NCI-H2029 (cell line): ENCODE measurements at regions not wholly inside any gene's neighbourhood (a gene's known extent, or its start where the extent isn't known, plus 50 kb on each side); places are given as distances from the start of the nearest gene placed in this dataset.

ENCODE experiments used
- DNase-seq: peaks from one replicate; lab custom pipeline; 2025; lab: John Stamatoyannopoulos, UW

DNA sequence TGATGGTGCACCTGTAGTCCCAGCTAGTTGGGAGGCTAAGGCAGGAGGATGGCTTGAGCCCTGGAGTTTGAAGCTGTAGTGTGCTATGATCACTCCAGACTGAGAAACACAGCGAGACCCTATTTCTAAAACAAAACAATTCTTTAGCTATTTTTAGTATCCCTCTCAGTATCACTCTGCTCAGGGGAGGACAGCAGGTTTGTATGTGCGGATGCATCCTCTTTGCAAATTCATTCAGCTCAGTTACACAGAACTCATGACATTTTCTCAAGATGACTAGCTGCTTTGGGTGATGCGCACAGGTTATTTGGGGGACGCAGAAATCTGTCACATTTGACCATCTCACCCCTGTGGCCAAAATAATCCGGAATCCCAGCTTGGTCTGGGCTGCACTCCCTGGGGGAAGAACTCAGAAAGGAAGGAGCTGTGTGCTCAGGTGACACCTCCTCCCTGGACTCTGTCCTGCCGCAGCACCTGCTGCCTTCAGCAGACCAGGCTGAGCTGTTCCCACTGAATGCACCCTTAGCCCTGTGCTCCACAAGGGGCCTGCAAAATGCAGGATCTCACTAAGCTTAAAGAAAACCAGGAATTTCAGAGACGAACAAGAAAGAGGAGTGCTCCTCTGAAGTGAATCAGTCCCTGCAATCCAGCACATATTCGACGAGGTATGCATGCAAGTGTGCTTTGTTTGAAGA, 89.5 kb upstream of the PGBD5 start:
- DNase-seq = no peak

- no peak for DNase-seq
Observed at GRCh38 chr1:230510496-230510895, 84.4 kb upstream of the PGBD5 start.

- DNase-seq = no peak
Observed at GRCh38 chr1:230509281-230509977, 83.3 kb upstream of the PGBD5 start.

DNA sequence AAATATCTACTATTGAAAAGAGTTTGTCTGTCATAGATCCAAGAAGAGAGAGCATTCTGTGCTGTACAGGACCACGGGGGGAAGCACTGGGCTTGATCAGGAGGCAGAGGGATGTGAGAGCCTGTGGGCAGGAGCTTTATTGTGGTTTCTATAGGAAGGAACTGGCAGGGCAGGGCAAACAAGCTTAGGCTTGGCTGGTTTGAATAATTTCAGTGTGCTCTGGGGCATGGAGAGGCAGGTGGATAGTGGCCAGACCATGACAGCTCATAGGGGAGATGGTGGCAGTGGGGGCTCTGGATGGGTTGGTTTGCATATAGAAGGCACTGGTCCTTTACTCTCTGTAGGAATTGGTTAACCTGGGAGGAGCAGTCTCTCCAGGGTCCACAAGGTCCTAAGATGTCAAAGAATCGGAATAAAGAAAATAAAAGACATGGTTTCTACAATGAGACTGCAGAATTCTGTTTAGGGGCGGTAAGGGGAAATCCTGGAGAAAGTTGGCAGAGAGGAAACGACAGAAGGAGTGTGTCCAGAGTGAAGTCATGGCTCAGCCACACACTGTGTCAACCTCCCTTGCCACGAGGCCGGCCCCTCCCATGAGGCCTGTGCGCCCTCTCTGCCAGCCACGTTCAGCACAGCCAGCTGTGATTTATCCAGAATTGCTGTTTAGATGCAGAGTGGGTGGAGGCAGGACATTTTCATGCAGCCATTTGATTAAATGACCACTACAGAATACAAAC, 81.7 kb upstream of the PGBD5 start:
- DNase-seq = no peak

DNA sequence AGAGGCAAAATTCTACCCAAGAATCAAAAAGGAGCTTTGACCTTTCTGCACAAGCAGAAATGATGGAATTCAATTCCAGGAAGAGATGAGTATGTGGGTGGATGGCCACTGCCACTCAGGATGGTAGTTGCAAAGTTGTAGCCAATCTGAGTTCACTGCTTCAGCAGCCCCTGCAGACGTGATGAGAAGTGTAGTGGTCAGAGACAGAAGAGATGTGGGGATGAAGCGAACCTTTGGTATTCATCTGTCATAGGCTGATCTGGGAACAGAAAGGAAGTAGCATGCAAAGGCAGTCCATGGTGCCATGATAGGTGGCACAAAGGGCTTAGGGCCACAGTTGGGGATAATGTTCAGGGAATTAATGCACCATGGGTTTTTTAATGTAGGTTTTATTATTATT, 81.1 kb upstream of the PGBD5 start:
- DNase-seq = no peak

GRCh38 chr1:230506451-230506850, 80.3 kb upstream of the PGBD5 start:
- no peak for DNase-seq

- no peak for DNase-seq
Observed at GRCh38 chr1:230504310-230504709, 78.2 kb upstream of the PGBD5 start.

- DNase-seq = no peak
Observed at GRCh38 chr1:230503726-230504125, 77.6 kb upstream of the PGBD5 start.

GRCh38 chr1:230502996-230503395, 76.9 kb upstream of the PGBD5 start:
- no peak for DNase-seq

DNA sequence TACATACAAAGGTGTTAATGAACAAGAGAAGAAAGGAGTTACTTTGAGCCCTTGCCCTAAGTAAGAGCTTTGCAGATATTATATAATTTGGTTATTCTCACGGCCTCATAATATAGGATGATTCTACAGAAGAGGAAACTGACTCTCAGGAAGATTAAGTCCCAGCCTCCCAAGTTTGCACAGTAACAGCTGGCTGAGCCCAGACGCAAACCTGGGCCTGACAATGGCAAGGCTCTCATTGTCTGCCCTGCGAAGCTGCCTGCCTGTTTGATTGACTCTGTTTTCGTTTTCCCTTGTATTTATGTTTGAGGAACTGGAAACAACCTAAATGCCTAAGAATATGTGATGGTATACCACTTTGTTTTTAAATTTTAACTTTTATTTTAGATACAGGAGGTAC, 76.2 kb upstream of the PGBD5 start:
- DNase-seq = no peak

DNA sequence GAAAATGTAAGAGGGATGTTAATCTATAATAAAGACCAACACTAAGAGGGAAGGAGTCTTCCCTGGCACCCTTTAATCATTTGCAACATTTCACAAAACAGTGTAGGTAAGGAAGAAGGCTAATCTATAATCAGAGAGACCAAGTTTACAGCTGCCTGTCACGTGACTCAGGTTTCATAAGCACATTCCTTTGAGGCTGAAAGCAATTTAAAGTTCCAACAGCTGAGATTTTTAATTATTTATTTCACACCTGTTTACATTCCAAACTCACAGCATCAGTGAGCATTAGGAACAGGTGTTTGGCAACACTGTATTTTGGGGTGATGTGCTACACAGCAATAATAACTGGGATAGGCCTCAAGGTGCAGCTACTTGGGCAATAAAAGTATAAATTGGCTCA, 75.7 kb upstream of the PGBD5 start:
- DNase-seq = no peak

GRCh38 chr1:230501242-230501641, 75.1 kb upstream of the PGBD5 start:
- no peak for DNase-seq

- no peak for DNase-seq
Observed at GRCh38 chr1:230500063-230500462, 73.9 kb upstream of the PGBD5 start.

DNA sequence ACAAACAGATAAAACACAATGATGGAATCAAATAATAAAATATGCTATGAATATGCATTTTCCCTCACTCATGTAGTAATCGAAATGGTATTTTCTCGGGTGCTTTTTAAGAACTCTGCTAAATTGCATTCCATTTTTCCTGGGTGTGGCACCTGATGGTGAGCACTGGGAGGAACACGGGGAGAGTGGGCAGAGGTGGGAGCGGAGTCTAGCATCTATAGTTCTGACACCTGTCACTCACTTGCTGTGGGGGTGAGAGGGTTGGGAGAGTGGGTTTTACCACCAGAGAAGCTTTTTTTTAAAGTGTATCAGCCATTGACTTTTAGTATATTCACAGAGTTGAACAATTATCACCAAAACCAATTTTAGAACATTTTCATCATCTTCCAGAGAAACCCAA, 73.4 kb upstream of the PGBD5 start:
- DNase-seq = no peak

- DNase-seq = peak; percentile 32
Observed at GRCh38 chr1:230498704-230499103, 72.6 kb upstream of the PGBD5 start.

DNA sequence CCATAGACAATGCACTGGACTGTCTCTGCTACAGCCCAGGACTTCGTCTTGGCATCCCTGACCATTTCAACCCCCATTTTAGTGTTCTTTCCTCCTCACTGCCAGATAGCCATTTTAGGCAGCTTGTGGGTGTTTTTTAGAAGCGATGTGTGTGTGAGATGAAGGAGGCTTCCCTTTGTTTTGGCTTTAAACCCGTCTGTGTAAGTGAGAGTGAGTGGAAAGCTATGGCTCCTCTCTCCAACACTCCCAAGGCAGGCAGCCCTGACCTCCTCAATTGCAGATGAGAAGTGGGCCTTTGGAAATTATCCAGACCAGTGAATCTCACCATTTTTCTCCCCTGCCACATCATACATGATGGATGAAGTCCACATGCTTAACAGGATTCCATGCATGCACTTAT, 70.3 kb upstream of the PGBD5 start:
- DNase-seq = no peak

DNA sequence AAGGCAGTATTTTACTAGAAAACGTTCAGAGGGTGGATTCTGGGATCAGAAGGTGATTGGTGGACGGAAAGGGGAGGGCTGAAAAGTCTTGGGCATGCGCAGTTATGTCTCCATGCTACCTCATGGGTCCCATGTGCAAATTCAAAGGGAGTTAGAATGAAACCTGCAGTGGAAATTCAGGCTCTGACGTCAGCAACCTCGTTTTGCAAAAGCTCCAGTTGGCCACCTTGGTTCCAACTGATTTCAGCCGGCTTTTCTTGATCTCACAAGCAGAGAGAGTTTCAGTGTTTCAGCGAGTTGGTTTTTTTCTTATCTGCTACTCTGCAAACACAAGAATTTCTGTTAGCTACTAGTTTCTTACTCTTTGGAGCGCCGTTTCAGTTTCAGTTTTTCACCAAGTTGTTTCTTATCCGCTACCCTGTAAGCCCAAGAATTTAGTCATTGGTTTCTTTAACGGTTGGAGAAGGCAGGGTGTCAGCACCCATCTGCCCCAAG, 69.8 kb upstream of the PGBD5 start:
- no peak for DNase-seq

DNA sequence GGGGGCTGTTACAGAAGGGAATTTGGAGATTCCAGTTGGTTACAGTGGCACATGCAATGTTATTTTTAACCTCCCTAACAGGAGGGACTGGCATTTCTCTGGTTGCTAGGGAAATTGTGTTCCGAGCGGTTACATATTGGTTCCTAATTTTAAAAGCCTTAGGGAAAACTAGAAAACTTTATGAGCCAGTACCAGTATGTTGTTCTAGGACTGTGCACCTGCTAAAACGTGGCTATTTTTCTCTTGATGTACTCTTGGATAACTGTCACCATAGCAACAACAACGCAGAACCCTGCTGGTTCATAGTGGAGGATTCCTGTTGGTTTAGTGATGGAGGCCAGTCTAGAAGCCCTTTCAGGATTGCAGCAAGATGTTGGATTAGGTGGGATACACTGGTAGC, 68.9 kb upstream of the PGBD5 start:
- DNase-seq = no peak

DNA sequence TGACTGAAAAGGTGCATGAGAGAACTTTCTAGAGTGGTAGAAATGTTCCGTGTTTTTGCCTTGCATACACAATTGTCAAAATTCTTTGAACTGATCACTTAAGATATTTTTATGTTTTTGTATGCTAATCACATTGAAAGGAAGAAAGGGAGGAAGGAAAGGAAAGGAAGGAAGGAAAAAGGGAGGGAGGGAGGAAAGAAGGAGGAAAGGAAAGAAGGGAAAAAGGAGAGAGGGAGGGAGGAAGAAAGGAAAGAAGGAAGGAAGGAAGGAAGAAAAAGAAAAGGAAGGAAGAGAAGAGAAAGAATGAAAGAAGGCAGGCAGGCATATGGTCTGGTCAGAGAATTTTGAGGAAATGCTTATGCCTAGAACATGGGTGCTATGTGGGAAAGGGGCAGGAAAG, 68.4 kb upstream of the PGBD5 start:
- no peak for DNase-seq

DNA sequence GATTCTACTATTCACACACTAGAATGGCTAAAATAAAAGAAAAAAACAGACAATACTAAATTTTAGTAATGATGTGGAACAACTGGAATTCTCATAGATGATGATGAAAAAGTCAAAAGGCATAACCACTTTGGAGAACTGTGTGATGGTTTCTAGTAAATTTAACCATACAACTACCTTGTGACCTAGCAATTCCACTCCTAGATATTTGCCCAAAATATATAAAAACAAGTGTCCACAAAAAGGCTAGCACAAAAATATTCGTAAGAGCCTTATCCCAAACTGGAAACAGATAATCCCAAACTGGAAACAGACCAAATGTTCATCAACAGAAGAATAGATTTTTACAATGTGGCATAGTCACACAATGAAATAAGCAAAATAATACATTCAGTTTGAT, 67.9 kb upstream of the PGBD5 start:
- DNase-seq = no peak

- no peak for DNase-seq
Observed at GRCh38 chr1:230493264-230493663, 67.1 kb upstream of the PGBD5 start.

GRCh38 chr1:230490436-230490835, 64.3 kb upstream of the PGBD5 start:
- no peak for DNase-seq

- no peak for DNase-seq
Observed at GRCh38 chr1:230487773-230488428, 61.8 kb upstream of the PGBD5 start.
